Muscle layer of colon (tissue), 2 donors: ENCODE measurements at regions not wholly inside any gene's neighbourhood (a gene's known extent, or its start where the extent isn't known, plus 50 kb on each side); places are given as distances from the start of the nearest gene placed in this dataset.

Source experiments
- H3K27ac ChIP-seq: one replicate; pipeline ENCODE4 v1.7.0; 2013; ENCODE audit warnings: low read depth, mild to moderate bottlenecking, low read length, moderate library complexity
- H3K27me3 ChIP-seq, 2 donors: one replicate each; pipeline ENCODE4 v1.7.0; 2013; ENCODE audit warnings: low read length in 2 of 2, mild to moderate bottlenecking in 2 of 2; ENCODE audit not compliant: insufficient read depth in 2 of 2, control insufficient read depth in 1 of 2
- H3K36me3 ChIP-seq: one replicate; pipeline ENCODE4 v1.7.0; 2013; ENCODE audit warnings: mild to moderate bottlenecking, low read length; ENCODE audit not compliant: insufficient read depth
- H3K4me1 ChIP-seq: one replicate; pipeline ENCODE4 v1.7.0; 2013; ENCODE audit warnings: mild to moderate bottlenecking, low read length; ENCODE audit not compliant: insufficient read depth
- H3K4me3 ChIP-seq, 2 donors: one replicate each; pipeline ENCODE4 v1.7.0; 2013; ENCODE audit warnings: low read length in 2 of 2, low read depth in 1 of 2, mild to moderate bottlenecking in 1 of 2, moderate library complexity in 1 of 2
- H3K9ac ChIP-seq: one replicate; pipeline ENCODE4 v1.7.0; 2013; ENCODE audit warnings: low read length
- H3K9me3 ChIP-seq: one replicate; pipeline ENCODE4 v1.7.0; 2013; ENCODE audit warnings: mild to moderate bottlenecking, low read length
- donor health status: abdominal sarcoma.
- donor health status: Adenocarcinoma of cecum.

DNA sequence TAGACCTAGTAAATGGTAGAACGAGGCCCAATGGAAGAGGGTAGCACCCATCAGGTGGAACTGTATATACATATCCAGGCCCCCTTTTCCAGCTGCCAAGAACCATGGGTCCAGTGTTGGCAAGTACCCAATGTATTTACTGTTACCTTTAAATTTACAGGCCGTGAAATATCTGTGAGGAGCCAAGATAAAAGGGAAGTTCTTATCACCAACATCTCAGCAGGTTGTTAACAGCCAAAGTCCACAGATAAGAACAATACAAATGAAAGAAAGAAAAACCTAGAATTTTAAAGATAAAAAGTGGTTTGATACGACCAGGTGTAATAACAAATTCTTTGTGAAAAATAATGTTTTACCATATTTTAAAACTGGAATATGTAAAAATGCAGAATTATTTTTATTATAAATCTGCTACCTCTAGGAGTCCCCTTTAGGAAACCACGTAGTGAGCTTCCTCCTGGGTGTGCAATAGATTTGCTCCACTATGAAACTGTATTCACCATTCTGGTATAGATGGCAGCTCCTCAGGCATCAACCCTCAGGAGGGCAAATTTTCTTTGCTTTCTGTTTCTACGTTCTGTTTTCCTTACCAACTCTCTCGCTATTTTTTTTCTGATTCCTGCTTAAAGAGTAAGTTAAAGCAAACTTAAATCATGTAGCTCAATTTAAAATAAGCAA, 292.2 kb upstream of the SLC10A2 start:
- no peak overlapping the region for H3K4me3 ChIP-seq
- H3K4me1 ChIP-seq, result no peaks in the 10 kb centered on the region
- no peak overlapping the region for H3K9ac ChIP-seq
- no peaks in the 10 kb centered on the region for H3K36me3 ChIP-seq
- H3K27me3 ChIP-seq, result no peaks in the 10 kb centered on the region
- no peaks in the 10 kb centered on the region for H3K9me3 ChIP-seq
- no peak overlapping the region for H3K27ac ChIP-seq

- Histone ChIP-seq H3K9me3 (no peaks in the 10 kb centered on the region), H3K4me3 (no peak overlapping the region), H3K9ac (no peak overlapping the region), H3K27ac (no peak overlapping the region), H3K36me3 (no peaks in the 10 kb centered on the region), H3K4me1 (no peaks in the 10 kb centered on the region), H3K27me3 (no peaks in the 10 kb centered on the region)
These were observed 290.1 kb upstream of the SLC10A2 start for GRCh38 chr13:103356226-103356864.

DNA sequence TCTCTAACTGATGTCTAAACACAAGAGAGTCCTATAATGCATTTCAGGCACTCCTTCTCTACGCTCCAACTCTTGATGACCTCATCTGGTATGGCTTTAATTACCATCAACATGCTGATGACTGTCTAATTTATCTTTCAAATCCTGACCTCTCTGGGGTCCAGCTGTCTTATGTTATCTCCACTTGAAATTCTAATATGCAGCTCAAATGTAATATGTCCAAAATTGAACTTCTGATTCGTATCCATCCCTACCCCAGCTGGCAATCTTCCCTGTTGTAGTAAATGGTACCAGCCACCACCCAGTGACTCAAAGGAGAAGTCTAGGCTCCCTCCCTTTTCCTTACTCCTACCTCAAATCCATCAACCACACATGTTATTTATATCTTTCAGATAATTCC, 288.0 kb upstream of the SLC10A2 start:
- no peak overlapping the region for H3K27ac ChIP-seq

DNA sequence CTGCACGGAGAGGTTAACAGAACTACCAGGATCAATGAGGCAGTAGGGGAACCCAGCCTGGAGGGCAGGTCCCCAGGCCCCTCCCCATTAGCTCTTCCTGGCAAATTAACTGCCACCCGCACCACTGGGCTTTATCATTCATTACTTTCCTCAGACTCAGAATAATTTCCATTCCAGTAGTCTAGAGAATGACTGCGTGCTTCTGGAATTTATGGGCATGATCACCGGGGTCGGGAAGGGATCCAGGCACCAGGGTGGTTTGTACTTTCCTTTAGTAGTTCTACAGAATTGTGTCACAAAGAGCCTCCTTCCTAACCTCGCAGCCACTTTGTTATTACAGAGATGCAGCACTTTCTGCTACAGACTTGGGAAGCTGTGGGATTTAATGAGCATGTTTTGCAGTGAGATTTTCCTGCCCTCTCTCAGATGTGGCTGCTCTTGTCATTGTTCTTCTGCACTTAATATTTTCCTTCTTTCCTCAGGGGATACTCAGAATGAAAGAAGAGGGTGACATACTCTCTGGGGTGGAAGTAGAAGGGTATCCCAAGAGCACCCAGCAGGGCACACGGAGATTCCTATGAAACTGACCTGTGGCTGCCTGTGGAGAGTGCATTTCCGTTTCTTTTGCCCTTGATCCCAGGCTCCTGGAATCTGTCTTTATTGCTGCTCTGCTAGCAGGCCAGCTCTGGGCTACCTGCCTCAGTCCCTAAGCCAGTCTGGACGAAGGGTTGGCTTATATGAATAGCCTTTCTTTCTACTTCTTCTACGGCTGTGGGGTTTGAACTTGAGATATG, 285.0 kb upstream of the SLC10A2 start:
- peak overlapping the region in 1 of 2 donors; percentile 16 for H3K4me3 ChIP-seq
- no peak overlapping the region for H3K27ac ChIP-seq
- H3K4me1 ChIP-seq, result no peaks in the 10 kb centered on the region
- no peaks in the 10 kb centered on the region for H3K36me3 ChIP-seq
- H3K27me3 ChIP-seq, result no peaks in the 10 kb centered on the region
- no peak overlapping the region for H3K9ac ChIP-seq
- H3K9me3 ChIP-seq, result no peaks in the 10 kb centered on the region

More for the DNA sequence above, 288.0 kb upstream of the SLC10A2 start:
- H3K4me3 ChIP-seq, result no peak overlapping the region
- H3K4me1 ChIP-seq, result no peaks in the 10 kb centered on the region
- H3K9ac ChIP-seq, result no peak overlapping the region
- no peaks in the 10 kb centered on the region for H3K27me3 ChIP-seq
- H3K36me3 ChIP-seq, result no peaks in the 10 kb centered on the region
- no peaks in the 10 kb centered on the region for H3K9me3 ChIP-seq

- Histone ChIP-seq H3K9me3 (no peaks in the 10 kb centered on the region), H3K27ac (no peak overlapping the region), H3K27me3 (no peaks in the 10 kb centered on the region), H3K36me3 (no peaks in the 10 kb centered on the region), H3K9ac (no peak overlapping the region), H3K4me3 (no peak overlapping the region), H3K4me1 (no peaks in the 10 kb centered on the region)
These were observed 283.9 kb upstream of the SLC10A2 start for GRCh38 chr13:103350147-103350546.

- no peaks in the 10 kb centered on the region for H3K9me3 ChIP-seq
- H3K27me3 ChIP-seq, result no peaks in the 10 kb centered on the region
- H3K27ac ChIP-seq, result no peak overlapping the region
- H3K36me3 ChIP-seq, result no peaks in the 10 kb centered on the region
- H3K4me1 ChIP-seq, result no peaks in the 10 kb centered on the region
- H3K4me3 ChIP-seq, result no peak overlapping the region
- H3K9ac ChIP-seq, result no peak overlapping the region
These were observed 283.2 kb upstream of the SLC10A2 start for GRCh38 chr13:103349211-103349980.

- Histone ChIP-seq H3K36me3 (no peaks in the 10 kb centered on the region), H3K4me3 (no peak overlapping the region), H3K27ac (no peak overlapping the region), H3K9ac (no peak overlapping the region), H3K9me3 (no peaks in the 10 kb centered on the region), H3K4me1 (no peaks in the 10 kb centered on the region), H3K27me3 (no peaks in the 10 kb centered on the region)
These were observed 269.0 kb upstream of the SLC10A2 start for GRCh38 chr13:103335241-103335640.

GRCh38 chr13:103331924-103332323, 265.7 kb upstream of the SLC10A2 start:
- no peaks in the 10 kb centered on the region for H3K36me3 ChIP-seq
- H3K4me1 ChIP-seq, result no peaks in the 10 kb centered on the region
- no peak overlapping the region for H3K27ac ChIP-seq
- no peaks in the 10 kb centered on the region for H3K9me3 ChIP-seq
- H3K27me3 ChIP-seq, result no peaks in the 10 kb centered on the region
- no peak overlapping the region for H3K4me3 ChIP-seq
- H3K9ac ChIP-seq, result no peak overlapping the region

DNA sequence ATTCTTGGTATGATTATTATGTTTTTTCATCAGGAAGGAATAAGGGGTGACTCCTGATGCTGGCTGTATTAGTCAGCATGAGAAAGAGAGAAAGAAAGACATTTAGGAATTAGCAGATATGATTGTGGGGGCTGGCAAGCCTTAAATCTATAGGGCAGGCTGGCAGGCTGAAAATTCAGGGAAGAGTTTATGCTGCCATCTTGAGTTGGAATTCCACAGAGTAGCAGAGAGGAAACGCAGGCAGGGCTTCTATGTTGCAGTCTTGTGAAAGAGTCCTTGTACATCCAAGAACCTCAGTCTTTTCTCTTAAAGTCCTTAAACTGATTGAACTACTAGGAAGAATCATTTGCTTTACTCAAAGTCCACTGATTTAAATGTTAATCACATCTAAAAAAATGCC, 262.7 kb upstream of the SLC10A2 start:
- Histone ChIP-seq H3K9ac (no peak overlapping the region), H3K4me3 (no peak overlapping the region), H3K4me1 (no peaks in the 10 kb centered on the region), H3K27ac (no peak overlapping the region), H3K9me3 (no peaks in the 10 kb centered on the region), H3K27me3 (no peaks in the 10 kb centered on the region), H3K36me3 (no peaks in the 10 kb centered on the region)

DNA sequence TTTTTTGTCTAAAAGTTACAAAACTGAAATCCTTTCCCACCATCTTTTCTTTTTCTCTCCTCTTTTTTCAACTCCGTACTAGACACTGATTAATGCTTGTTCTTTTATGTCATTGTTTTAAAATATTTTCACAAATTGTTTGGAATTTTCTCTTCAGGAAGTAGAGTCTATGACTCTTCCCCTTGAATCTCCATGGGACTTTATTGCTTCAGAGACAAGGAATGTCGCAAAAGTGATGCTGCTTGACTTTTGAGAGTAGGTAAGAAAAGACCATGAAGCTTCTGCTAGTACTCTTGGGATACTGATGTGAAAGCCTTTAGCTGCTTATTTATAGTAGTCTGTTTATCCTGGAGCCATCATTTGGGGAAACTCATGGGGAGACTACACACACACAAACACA, 260.1 kb upstream of the SLC10A2 start:
- no peaks in the 10 kb centered on the region for H3K27me3 ChIP-seq
- H3K9ac ChIP-seq, result no peak overlapping the region
- no peak overlapping the region for H3K27ac ChIP-seq
- no peaks in the 10 kb centered on the region for H3K9me3 ChIP-seq
- no peak overlapping the region for H3K4me3 ChIP-seq
- H3K4me1 ChIP-seq, result no peaks in the 10 kb centered on the region
- H3K36me3 ChIP-seq, result no peaks in the 10 kb centered on the region

DNA sequence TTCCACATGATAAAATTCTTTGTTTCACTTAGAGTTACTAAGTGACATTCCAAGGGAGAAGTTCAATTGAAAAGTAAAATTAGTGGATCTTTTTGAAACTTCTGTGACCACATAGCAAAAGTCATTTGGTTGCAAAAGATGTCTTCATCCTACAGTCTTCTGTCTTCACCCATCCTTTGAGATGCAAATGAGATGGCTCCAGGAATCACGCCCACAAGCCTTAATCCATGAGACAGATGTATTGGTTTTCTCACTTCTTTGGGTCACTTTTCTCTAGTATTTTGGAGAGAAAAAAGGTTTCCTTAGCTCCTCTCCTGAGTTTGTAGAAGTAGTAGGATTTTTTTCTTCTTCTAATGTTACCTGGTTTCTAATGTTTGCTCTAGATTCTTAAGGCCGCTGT, 259.5 kb upstream of the SLC10A2 start:
- Histone ChIP-seq H3K27ac (no peak overlapping the region), H3K9me3 (no peaks in the 10 kb centered on the region), H3K27me3 (no peaks in the 10 kb centered on the region), H3K36me3 (no peaks in the 10 kb centered on the region), H3K9ac (no peak overlapping the region), H3K4me3 (no peak overlapping the region), H3K4me1 (no peaks in the 10 kb centered on the region)
